DOHH2 (cell line): ENCODE measurements at regions not wholly inside any gene's neighbourhood (a gene's known extent, or its start where the extent isn't known, plus 50 kb on each side); places are given as distances from the start of the nearest gene placed in this dataset.

Experiments used
- H3F3A ChIP-seq: fragments of 200-600 bp; sonication (generic), shearing (Covaris generic); 2 replicates; pipeline ENCODE4 v1.6.0; 2016; ENCODE audit warnings: antibody characterized with exemption, mild to moderate bottlenecking; ENCODE audit not compliant: control insufficient read depth, insufficient read depth
- H3K27ac ChIP-seq: fragments of 200-600 bp; sonication (generic); 2 replicates; pipeline ENCODE4 v1.5.1; 2014; ENCODE audit warnings: low read depth, mild to moderate bottlenecking, low read length, moderate library complexity
- H3K27me3 ChIP-seq: fragments of 200-600 bp; sonication (generic); 2 replicates; pipeline ENCODE4 v1.6.1; 2014; ENCODE audit warnings: mild to moderate bottlenecking, low read length, mixed read lengths; ENCODE audit not compliant: control insufficient read depth
- H3K36me3 ChIP-seq: fragments of 200-600 bp; sonication (generic); 2 replicates; pipeline ENCODE4 v1.6.1; 2014; ENCODE audit warnings: mild to moderate bottlenecking, low read length, moderate library complexity, mixed read lengths; ENCODE audit not compliant: control insufficient read depth
- H3K4me1 ChIP-seq: fragments of 200-600 bp; sonication (generic); 2 replicates; pipeline ENCODE4 v1.6.1; 2014; ENCODE audit warnings: mild to moderate bottlenecking, low read length, mixed read lengths; ENCODE audit not compliant: control insufficient read depth
- H3K4me2 ChIP-seq: fragments of 200-600 bp; sonication (generic); 2 replicates; pipeline ENCODE4 v1.6.0; 2014; ENCODE audit warnings: mild to moderate bottlenecking, low read length, moderate library complexity
- H3K4me3 ChIP-seq: fragments of 200-600 bp; sonication (generic); 2 replicates; pipeline ENCODE4 v1.5.1; 2014; ENCODE audit warnings: mild to moderate bottlenecking, low read length, mixed read lengths
- H3K79me2 ChIP-seq: fragments of 200-600 bp; sonication (generic); 2 replicates; pipeline ENCODE4 v1.6.1; 2014; ENCODE audit warnings: mild to moderate bottlenecking, low read length, mixed read lengths; ENCODE audit not compliant: control insufficient read depth
- H3K9me2 ChIP-seq: fragments of 200-600 bp; sonication (generic); replicated peaks from 2 replicates; pipeline ENCODE4 v1.6.1; 2014; ENCODE audit warnings: mild to moderate bottlenecking, low read length, mixed read lengths; ENCODE audit not compliant: control insufficient read depth
- H3K9me3 ChIP-seq: fragments of 200-600 bp; sonication (generic); 2 replicates; pipeline ENCODE4 v1.6.1; 2014; ENCODE audit warnings: antibody characterized with exemption, low read length, mixed read lengths; ENCODE audit not compliant: control insufficient read depth, insufficient read depth
- H4K20me1 ChIP-seq: fragments of 200-600 bp; sonication (generic); 2 replicates; pipeline ENCODE4 v1.6.0; 2014; ENCODE audit warnings: low read depth, mild to moderate bottlenecking, antibody characterized with exemption, low read length, moderate library complexity; ENCODE audit not compliant: control insufficient read depth, insufficient read depth
- CTCF ChIP-seq: fragments of 200-600 bp; sonication (generic); IDR thresholded peaks from one replicate; pipeline ENCODE4 v1.5.1; 2014; ENCODE audit warnings: antibody characterized with exemption, mild to moderate bottlenecking, low read depth, low read length; ENCODE audit not compliant: poor library complexity, severe bottlenecking
- EZH2phosphoT487 ChIP-seq: fragments of 200-600 bp; sonication (generic); IDR thresholded peaks from 2 replicates; pipeline ENCODE4 v1.6.1; 2017; ENCODE audit warnings: borderline replicate concordance, mild to moderate bottlenecking, antibody characterized with exemption, low read length, moderate library complexity, mixed read lengths

GRCh38 chr10:7484456-7485243, 73.8 kb upstream of the SFMBT2 start:
- peak overlapping the region; percentile 65 for H3K4me2 ChIP-seq
- no peaks in the 10 kb centered on the region for H3K27me3 ChIP-seq
- H3K4me1 ChIP-seq: peaks cover 98% of the 10 kb centered on the region
- H3K9me2 ChIP-seq: no peaks in the 10 kb centered on the region
- H4K20me1 ChIP-seq: no peaks in the 10 kb centered on the region
- no peak for TF ChIP-seq CTCF
- no peak for TF ChIP-seq EZH2phosphoT487
- H3F3A ChIP-seq: peaks cover 33% of the 10 kb centered on the region
- H3K36me3 ChIP-seq: no peaks in the 10 kb centered on the region
- peak overlapping the region; percentile 57 for H3K4me3 ChIP-seq
- no peaks in the 10 kb centered on the region for H3K79me2 ChIP-seq
- H3K9me3 ChIP-seq: no peaks in the 10 kb centered on the region
- H3K27ac ChIP-seq: peak overlapping the region; percentile 84

- Histone ChIP-seq H3K36me3 (no peaks in the 10 kb centered on the region), H3K79me2 (no peaks in the 10 kb centered on the region), H3K4me1 (peaks cover 98% of the 10 kb centered on the region), H3K9me2 (no peaks in the 10 kb centered on the region), H3F3A (peaks cover 35% of the 10 kb centered on the region), H3K27ac (peak overlapping the region; percentile 84), H3K4me3 (peak overlapping the region; percentile 28), H3K4me2 (peak overlapping the region; percentile 65), H3K9me3 (no peaks in the 10 kb centered on the region), H4K20me1 (no peaks in the 10 kb centered on the region), H3K27me3 (no peaks in the 10 kb centered on the region)
- TF ChIP-seq CTCF: no peak
- no peak for TF ChIP-seq EZH2phosphoT487
Observed at GRCh38 chr10:7483848-7484247, 73.0 kb upstream of the SFMBT2 start.

GRCh38 chr10:7482992-7483391, 72.2 kb upstream of the SFMBT2 start:
- H3K4me2 ChIP-seq: peak overlapping the region; percentile 65
- H3K9me3 ChIP-seq: no peaks in the 10 kb centered on the region
- H3F3A ChIP-seq: peaks cover 40% of the 10 kb centered on the region
- H3K36me3 ChIP-seq: no peaks in the 10 kb centered on the region
- H3K9me2 ChIP-seq: no peaks in the 10 kb centered on the region
- H3K27ac ChIP-seq: peak overlapping the region; percentile 84; the same call in 1 of the 2 replicates
- no peaks in the 10 kb centered on the region for H3K27me3 ChIP-seq
- no peaks in the 10 kb centered on the region for H3K79me2 ChIP-seq
- H3K4me3 ChIP-seq: no peak overlapping the region
- TF ChIP-seq EZH2phosphoT487 (no peak), CTCF (no peak)
- no peaks in the 10 kb centered on the region for H4K20me1 ChIP-seq
- peaks cover 98% of the 10 kb centered on the region for H3K4me1 ChIP-seq
